NCI-H526 treated with DMSO at 0.1 percent for 48 hours (cell line): ENCODE measurements at regions not wholly inside any gene's neighbourhood (a gene's known extent, or its start where the extent isn't known, plus 50 kb on each side); places are given as distances from the start of the nearest gene placed in this dataset.

Experiments
- DNase-seq: peaks from one replicate; lab custom pipeline; 2025; lab: John Stamatoyannopoulos, UW

GRCh38 chr6:163950159-163950558, 535.6 kb downstream of the QKI start:
- no peak for DNase-seq

- DNase-seq: no peak
These were observed 534.9 kb downstream of the QKI start for GRCh38 chr6:163949431-163949830.

GRCh38 chr6:163948250-163948649, 533.7 kb downstream of the QKI start:
- no peak for DNase-seq

- no peak for DNase-seq
These were observed 532.8 kb downstream of the QKI start for GRCh38 chr6:163947276-163947675.

- no peak for DNase-seq
These were observed 531.9 kb downstream of the QKI start for GRCh38 chr6:163946437-163946836.

GRCh38 chr6:163945808-163946207, 531.3 kb downstream of the QKI start:
- DNase-seq: no peak

- no peak for DNase-seq
These were observed 530.4 kb downstream of the QKI start for GRCh38 chr6:163944897-163945296.

GRCh38 chr6:163943607-163944385, 529.3 kb downstream of the QKI start:
- DNase-seq: no peak

- DNase-seq: no peak
These were observed 528.3 kb downstream of the QKI start for GRCh38 chr6:163942790-163943189.

GRCh38 chr6:163941624-163941976, 527.1 kb downstream of the QKI start:
- DNase-seq: no peak

GRCh38 chr6:163940705-163941623, 526.4 kb downstream of the QKI start:
- no peak for DNase-seq

GRCh38 chr6:163937071-163937470, 522.6 kb downstream of the QKI start:
- DNase-seq: no peak

GRCh38 chr6:163935158-163935762, 520.7 kb downstream of the QKI start:
- DNase-seq: no peak

GRCh38 chr6:163930012-163930411, 515.5 kb downstream of the QKI start:
- DNase-seq: no peak

- no peak for DNase-seq
These were observed 515.0 kb downstream of the QKI start for GRCh38 chr6:163929538-163929937.

GRCh38 chr6:163926642-163927041, 512.1 kb downstream of the QKI start:
- DNase-seq: no peak

GRCh38 chr6:163925839-163926238, 511.3 kb downstream of the QKI start:
- DNase-seq: no peak

GRCh38 chr6:163923658-163924411, 509.3 kb downstream of the QKI start:
- DNase-seq: no peak

GRCh38 chr6:163922562-163922961, 508.0 kb downstream of the QKI start:
- DNase-seq: no peak

- no peak for DNase-seq
These were observed 505.1 kb downstream of the QKI start for GRCh38 chr6:163919652-163920051.

- no peak for DNase-seq
These were observed 502.0 kb downstream of the QKI start for GRCh38 chr6:163916315-163917081.
